KOPT-K1 (cell line): ENCODE measurements at regions not wholly inside any gene's neighbourhood (a gene's known extent, or its start where the extent isn't known, plus 50 kb on each side); places are given as distances from the start of the nearest gene placed in this dataset.

Source experiments
- H3K27ac ChIP-seq: fragments of 200-600 bp; sonication (generic); 2 replicates; pipeline ENCODE4 v1.5.1; 2016; ENCODE audit warnings: antibody characterized with exemption, mild to moderate bottlenecking, low read depth, low read length; ENCODE audit not compliant: poor library complexity, severe bottlenecking
- H3K36me3 ChIP-seq: fragments of 200-600 bp; sonication (generic); 2 replicates; pipeline ENCODE4 v1.5.1; 2017; ENCODE audit warnings: antibody characterized with exemption, mild to moderate bottlenecking, low read length, moderate library complexity; ENCODE audit not compliant: insufficient read depth
- H3K9me3 ChIP-seq: fragments of 200-600 bp; sonication (generic); 2 replicates; pipeline ENCODE4 v1.5.1; 2017; ENCODE audit warnings: antibody characterized with exemption, low read length, mild to moderate bottlenecking; ENCODE audit not compliant: insufficient read depth, poor library complexity, severe bottlenecking

DNA sequence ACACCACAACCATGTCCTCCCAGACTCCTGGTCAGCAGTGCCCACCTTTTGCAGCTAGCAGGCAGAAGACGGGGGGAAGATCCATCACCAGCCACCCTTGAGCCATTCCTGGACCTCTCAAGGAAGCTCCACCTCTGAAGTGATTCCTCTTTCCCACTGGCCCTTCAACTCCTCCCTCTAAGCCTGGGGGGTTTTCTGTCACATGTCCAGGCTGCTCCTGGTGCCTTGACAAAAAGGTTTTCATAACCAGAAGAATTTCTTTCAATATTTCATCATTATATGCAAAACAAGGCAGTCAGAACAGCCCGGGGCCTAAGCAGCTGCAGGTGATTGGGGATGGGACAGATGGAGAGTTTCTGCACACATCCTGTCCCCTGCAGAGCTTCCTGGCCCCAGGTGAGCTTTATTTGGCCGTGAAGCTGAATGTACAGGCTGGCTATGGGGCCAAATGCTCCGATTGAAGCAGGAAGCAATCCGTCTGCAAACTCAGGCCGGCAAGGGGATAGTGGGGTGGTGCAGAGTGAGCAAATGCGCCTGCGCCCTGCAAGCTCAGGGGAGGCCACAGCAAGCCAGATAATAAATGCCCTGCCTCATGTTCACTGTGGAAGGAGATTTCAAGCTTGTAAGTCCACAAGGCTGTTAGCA is 173.5 kb downstream of the C5orf15 start:
- Histone ChIP-seq H3K36me3 (no peaks in the 10 kb centered on the region), H3K9me3 (no peaks in the 10 kb centered on the region), H3K27ac (no peak overlapping the region)

GRCh38 chr5:133793756-133794465 is 174.5 kb downstream of the C5orf15 start:
- no peak overlapping the region for H3K27ac ChIP-seq
- H3K36me3 ChIP-seq: no peaks in the 10 kb centered on the region
- no peaks in the 10 kb centered on the region for H3K9me3 ChIP-seq

DNA sequence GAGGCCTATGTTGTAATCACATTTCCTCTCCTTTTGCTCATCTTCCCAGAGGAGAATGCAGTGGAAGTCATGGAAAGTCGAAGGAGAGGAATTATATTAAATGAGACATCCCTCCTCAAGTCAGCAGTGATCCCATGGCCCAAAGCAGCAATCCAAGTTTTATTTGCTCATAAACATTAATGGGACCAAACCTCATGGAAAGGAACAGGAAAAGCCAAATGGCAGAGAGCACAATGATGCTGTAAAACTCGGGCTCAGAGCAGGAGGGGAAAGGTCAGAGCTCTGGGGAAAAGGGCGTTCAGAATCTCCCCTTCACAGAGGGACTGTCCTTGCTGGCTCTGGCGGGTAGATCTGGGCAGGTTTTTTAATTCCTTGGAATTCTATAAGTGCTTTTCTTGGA is 175.8 kb downstream of the C5orf15 start:
- H3K27ac ChIP-seq: no peak overlapping the region
- no peaks in the 10 kb centered on the region for H3K36me3 ChIP-seq
- no peaks in the 10 kb centered on the region for H3K9me3 ChIP-seq

- H3K27ac ChIP-seq: no peak overlapping the region
- H3K9me3 ChIP-seq: no peaks in the 10 kb centered on the region
- H3K36me3 ChIP-seq: no peaks in the 10 kb centered on the region
These were observed 176.4 kb downstream of the C5orf15 start for GRCh38 chr5:133792024-133792423.

- H3K9me3 ChIP-seq: no peaks in the 10 kb centered on the region
- no peak overlapping the region for H3K27ac ChIP-seq
- H3K36me3 ChIP-seq: no peaks in the 10 kb centered on the region
These were observed 177.5 kb downstream of the C5orf15 start for GRCh38 chr5:133790898-133791297.

DNA sequence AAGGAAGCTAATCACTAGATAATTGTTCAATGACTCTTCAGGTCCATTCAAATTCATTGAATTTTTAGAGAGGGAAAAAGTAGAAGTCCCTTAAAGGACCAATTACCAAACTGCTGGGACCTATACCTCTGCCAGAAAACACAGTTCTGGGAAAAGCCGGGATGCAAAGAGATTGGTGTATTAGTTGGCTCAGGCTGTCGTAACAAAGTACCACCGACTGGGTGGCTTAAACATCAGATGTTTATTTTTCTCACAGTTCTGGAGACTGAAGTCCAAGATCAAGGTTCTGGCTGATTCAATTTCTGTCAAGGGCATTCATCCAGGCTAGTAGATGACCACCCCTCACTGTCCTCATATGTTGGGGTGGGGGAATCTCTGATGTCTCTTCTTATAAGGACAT is 177.1 kb upstream of the FSTL4 start:
- Histone ChIP-seq H3K9me3 (peaks cover 8% of the 10 kb centered on the region), H3K27ac (no peak overlapping the region), H3K36me3 (no peaks in the 10 kb centered on the region)

DNA sequence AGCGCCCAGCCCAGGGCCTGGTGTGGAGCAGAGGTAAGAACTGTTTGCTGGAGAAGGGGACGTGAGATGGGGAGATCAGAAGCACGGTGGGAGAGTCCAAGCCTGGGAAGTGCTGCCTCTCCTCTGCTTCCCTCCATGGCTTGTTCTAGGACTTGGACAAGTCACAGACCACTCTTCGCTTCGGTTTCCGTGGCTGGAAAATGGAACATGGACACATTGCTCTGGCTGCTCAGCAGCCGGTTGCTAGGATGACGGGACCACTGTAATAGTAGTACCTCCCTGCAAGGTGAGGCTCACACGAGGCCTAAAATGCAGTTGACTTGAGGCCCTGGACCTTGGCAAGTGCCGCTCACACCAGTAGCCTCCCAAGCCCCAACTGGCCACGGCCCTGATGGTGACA is 175.8 kb upstream of the FSTL4 start:
- Histone ChIP-seq H3K27ac (no peak overlapping the region), H3K9me3 (peaks cover 8% of the 10 kb centered on the region), H3K36me3 (no peaks in the 10 kb centered on the region)

- Histone ChIP-seq H3K27ac (no peak overlapping the region), H3K9me3 (peaks cover 8% of the 10 kb centered on the region), H3K36me3 (no peaks in the 10 kb centered on the region)
These were observed 174.1 kb upstream of the FSTL4 start for GRCh38 chr5:133786420-133786819.

DNA sequence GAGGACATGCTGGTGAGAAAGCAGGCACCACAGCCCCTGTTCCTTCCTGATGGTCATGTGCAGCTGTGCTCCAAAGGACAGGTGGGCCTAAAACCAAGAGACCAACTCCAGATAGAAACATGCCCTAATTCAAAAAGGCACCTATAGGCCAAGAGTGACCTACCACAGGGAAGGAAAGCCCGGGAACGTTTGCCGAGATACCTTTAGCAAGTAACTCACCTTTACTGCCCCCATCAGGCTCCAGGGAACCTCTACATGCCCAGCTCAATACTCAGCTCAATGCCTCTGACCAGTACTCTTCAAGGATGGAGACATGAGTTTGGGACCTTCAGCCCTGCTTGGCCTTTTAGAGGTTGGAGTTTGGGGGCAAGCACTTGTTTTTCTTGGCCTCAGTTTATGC is 172.8 kb upstream of the FSTL4 start:
- Histone ChIP-seq H3K9me3 (peaks cover 8% of the 10 kb centered on the region), H3K27ac (no peak overlapping the region)

GRCh38 chr5:133783481-133783880 is 171.1 kb upstream of the FSTL4 start:
- Histone ChIP-seq H3K9me3 (peaks cover 8% of the 10 kb centered on the region), H3K27ac (no peak overlapping the region), H3K36me3 (no peaks in the 10 kb centered on the region)

More for the DNA sequence above, 172.8 kb upstream of the FSTL4 start:
- H3K36me3 ChIP-seq: no peaks in the 10 kb centered on the region

- H3K9me3 ChIP-seq: peaks cover 8% of the 10 kb centered on the region
- no peak overlapping the region for H3K27ac ChIP-seq
These were observed 170.4 kb upstream of the FSTL4 start for GRCh38 chr5:133782736-133783135.

GRCh38 chr5:133781436-133782225 is 169.3 kb upstream of the FSTL4 start:
- H3K27ac ChIP-seq: no peak overlapping the region

More at GRCh38 chr5:133782736-133783135, 170.4 kb upstream of the FSTL4 start:
- no peaks in the 10 kb centered on the region for H3K36me3 ChIP-seq

DNA sequence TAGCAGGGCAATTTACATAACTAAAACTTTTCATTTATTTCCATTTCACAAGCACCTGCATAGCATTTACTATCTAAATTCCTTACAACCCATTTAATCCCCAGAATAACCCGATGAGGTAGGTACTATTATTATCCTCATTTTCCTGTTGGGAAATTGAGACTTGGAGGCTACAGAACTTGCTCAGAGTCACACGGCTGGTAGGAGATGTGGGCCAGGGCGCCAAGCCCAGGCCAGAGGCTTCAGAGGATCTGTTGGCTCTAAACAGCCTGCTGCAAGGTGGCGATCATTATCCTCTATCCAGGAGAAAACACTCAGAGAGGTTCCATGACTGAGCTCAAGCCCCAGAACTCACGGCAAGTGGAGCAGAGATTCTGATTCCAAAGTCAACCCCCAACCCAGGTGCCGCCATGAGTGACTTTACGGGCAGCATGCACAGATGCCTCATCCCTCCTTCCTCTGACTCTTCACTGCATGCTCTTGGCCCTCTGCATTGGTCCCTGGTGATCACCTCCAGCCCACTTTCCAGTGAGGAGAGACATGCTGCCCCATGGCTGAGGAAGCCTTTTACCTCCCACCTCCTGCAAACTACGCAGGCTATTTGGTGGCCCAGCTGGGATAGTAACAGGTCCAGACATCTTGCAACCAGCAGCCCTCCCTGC is 168.4 kb upstream of the FSTL4 start:
- Histone ChIP-seq H3K36me3 (no peaks in the 10 kb centered on the region), H3K9me3 (peaks cover 8% of the 10 kb centered on the region), H3K27ac (no peak overlapping the region)

More at GRCh38 chr5:133781436-133782225, 169.3 kb upstream of the FSTL4 start:
- peaks cover 8% of the 10 kb centered on the region for H3K9me3 ChIP-seq
- no peaks in the 10 kb centered on the region for H3K36me3 ChIP-seq

GRCh38 chr5:133779828-133780475 is 167.6 kb upstream of the FSTL4 start:
- Histone ChIP-seq H3K36me3 (no peaks in the 10 kb centered on the region), H3K27ac (no peak overlapping the region), H3K9me3 (peaks cover 2% of the 10 kb centered on the region)
